Sigmoid colon (tissue), 4 donors: ENCODE measurements at regions not wholly inside any gene's neighbourhood (a gene's known extent, or its start where the extent isn't known, plus 50 kb on each side); places are given as distances from the start of the nearest gene placed in this dataset.

Experiments used
- EP300 ChIP-seq, 4 donors: sonication (generic); formaldehyde crosslinking; IDR thresholded peaks; one replicate each; pipeline ENCODE4 v1.6.1; 2017; ENCODE audit warnings: antibody characterized with exemption in 4 of 4
- POLR2A ChIP-seq, 2 donors: fragments of 450-650 bp; IDR thresholded peaks; one replicate each; pipeline ENCODE4 v1.6.1; 2016; ENCODE audit warnings: antibody characterized with exemption in 2 of 2, mild to moderate bottlenecking in 2 of 2, moderate library complexity in 2 of 2
- TF ChIP-seq, protein P1 (sequence below), 4 experiments: fragments of 450-650 bp in 3 of 4; fragments of 200-600 bp in 1 of 4; IDR thresholded peaks; one replicate each; pipeline ENCODE4 v1.5.1; 2016 to 2019; ENCODE audit warnings: antibody characterized with exemption in 4 of 4, mild to moderate bottlenecking in 3 of 4, moderate library complexity in 2 of 4

- TF ChIP-seq POLR2A (IDR thresholded peaks at IDR 0.05): no peak
- TF ChIP-seq, protein P1, sequence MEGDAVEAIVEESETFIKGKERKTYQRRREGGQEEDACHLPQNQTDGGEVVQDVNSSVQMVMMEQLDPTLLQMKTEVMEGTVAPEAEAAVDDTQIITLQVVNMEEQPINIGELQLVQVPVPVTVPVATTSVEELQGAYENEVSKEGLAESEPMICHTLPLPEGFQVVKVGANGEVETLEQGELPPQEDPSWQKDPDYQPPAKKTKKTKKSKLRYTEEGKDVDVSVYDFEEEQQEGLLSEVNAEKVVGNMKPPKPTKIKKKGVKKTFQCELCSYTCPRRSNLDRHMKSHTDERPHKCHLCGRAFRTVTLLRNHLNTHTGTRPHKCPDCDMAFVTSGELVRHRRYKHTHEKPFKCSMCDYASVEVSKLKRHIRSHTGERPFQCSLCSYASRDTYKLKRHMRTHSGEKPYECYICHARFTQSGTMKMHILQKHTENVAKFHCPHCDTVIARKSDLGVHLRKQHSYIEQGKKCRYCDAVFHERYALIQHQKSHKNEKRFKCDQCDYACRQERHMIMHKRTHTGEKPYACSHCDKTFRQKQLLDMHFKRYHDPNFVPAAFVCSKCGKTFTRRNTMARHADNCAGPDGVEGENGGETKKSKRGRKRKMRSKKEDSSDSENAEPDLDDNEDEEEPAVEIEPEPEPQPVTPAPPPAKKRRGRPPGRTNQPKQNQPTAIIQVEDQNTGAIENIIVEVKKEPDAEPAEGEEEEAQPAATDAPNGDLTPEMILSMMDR (IDR thresholded peaks at IDR 0.05): no peak
- no peak for TF ChIP-seq EP300 (IDR thresholded peaks at IDR 0.05)
Measured at GRCh38 chr1:221527302-221527701, 214.6 kb downstream of the DUSP10 start.
